ENCODE measurements at regions not wholly inside any gene's neighbourhood (a gene's known extent, or its start where the extent isn't known, plus 50 kb on each side); places are given as distances from the start of the nearest gene placed in this dataset.

DNA sequence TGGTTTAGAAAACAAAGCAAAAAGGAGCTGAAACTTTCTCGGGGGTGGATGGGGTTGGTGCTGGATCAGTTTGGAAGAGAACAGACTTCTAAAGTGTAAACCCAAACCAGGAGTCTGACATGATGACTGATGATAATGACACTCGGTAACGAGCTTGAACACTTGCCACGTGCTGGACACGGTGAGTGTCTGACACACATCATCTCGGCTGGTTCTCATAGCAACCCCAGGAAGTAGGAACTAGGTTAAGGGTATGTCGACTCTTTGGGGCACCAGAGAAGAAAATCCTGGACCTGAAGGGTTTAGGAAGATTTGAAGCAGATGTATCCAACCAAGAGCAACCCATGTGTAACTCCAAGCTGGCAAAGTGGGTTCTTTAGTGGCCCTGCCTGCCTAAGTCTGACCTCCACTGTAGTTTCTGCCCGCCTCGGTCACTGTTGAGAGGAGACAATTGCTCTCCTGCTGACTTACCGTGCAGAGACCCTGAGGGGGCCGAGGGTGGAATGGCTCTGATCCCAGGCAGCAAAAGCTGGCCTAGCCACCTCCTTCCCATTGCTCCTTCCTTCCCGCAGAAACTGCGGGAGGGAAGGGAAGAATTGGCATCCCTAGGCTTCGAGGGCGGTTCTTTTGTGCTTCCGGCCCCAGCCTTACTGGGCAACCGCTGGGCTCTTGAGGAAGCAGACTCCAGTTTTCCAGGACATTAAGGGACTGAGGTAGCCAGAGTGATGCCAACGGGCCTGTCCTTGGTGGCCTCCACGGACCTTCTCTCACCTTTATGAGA lies 156.0 kb downstream of the TOMM20 start:
- peak in 1 of 2 experiments; percentile 46 for DNase-seq

DNA sequence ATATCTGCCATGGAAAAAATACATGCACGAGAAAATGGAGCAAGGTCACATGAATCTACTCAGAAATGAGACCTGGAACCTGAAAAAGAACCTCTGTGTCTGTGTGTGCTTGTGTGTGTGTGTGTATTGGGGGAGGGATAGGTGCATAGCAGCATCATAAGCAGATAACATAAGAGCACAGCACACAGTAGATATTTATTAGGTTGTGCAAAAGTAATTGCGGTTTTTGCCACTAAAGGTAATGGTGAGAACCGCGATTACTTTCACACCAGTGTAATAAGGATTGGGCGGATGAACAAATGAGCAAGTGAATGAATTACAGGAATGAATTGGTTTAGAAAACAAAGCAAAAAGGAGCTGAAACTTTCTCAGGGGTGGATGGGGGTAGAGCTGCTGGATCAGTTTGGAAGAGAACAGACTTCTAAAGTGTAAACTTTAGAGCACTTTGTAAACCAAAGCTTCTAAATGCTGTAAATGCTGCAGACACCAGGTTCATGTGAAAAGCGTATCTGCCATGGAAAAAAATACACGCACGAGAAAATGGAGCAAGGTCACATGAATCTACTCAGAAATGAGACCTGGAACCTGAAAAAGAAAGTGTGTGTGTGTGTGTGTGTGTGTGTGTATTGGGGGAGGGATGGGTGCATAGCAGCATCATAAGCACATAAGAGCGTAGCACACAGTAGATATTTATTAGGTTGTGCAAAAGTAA lies 156.9 kb downstream of the TOMM20 start:
- DNase-seq, result no peak

DNA sequence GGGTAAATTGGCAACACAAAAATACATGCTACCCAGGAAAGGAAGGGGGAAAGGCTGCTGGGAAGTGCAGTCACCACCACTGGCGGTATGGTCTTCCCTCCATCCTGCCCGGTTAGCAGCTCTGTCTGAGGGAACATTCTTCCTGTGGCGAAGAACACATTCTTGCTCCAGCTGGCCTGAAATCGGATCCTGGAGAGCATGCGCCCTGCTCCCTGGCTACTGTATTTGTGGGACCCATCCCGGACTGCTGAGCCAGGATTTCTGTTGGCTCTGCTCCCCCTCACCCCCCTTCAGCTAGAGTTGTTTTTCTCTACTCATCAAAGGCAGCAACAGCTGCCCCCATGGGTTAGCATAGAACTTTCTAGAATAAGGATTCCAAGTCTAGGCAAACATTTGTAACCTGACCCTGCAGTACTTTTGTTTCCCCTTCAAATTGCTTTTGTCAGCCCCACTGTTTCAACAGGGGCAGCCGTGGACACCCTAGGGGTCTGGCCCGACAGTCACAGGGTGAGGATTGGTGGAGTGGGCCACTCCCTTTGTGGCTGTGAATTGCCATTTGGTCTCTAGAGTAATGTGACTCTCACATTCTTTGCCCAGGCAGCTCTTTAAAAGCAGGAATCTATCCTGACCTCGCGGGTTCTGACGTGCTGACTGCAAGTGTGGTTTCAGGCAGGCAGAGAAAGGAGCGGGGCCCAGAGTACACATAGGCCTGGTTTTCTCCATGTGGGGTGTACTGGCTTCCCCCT lies 157.7 kb downstream of the TOMM20 start:
- peak; percentile 32 to 71 for DNase-seq

DNA sequence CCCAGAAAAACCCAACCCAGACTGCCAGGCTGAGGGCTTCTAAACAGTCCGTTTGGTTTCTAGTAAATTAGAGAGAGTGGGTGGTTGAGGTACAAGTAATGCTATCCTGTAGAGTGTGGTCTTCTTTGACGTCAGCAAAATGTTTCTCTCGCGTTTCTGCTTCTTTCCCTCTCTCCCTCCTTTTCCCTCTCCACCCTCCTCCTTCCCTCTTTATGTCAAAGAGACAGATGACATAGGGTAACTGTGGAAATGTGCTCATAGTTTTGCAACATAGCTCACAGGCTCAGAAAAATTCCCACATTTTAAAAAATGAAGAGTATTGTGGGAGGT lies 158.3 kb downstream of the TOMM20 start:
- no peak for DNase-seq

DNA sequence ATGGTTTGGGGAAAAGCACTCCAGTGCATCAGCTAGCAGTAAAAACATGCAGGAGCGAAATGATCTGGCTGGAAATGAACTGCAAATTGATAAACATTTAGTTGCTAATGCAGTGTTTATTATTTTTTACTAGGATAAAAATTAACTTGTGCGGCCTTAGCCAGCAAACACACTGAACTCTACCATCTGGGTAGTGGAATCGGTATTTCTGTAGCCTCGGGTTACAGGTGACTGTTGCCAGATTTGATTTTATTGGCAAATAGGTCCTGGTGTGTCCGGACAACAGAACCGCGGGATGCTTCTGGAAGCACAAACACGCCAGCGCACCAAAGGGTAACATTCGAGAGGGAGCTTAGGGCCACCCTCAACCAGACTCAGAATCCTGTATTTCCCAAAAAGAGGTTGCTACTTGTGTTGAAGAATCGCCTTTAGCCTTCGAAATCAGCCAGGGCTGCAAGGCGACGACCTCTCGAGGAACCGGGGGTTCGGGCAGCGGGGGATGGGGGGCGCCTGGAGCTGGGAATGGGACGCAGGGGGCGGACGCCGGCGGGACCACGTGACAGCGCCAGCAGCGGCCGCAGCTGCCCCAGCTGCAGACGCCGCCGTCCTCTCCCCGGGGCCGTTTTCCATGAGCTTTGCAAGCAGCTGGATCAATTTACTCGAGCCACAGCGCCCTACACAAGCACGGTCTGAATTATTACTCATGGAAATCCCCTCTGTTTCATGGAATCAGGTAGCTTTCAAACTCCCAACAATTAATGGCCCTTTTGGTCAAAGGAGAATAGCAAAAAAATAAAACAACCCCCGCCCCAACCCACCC lies 158.8 kb downstream of the TOMM20 start:
- peak; percentile 86 to 94 for DNase-seq

DNA sequence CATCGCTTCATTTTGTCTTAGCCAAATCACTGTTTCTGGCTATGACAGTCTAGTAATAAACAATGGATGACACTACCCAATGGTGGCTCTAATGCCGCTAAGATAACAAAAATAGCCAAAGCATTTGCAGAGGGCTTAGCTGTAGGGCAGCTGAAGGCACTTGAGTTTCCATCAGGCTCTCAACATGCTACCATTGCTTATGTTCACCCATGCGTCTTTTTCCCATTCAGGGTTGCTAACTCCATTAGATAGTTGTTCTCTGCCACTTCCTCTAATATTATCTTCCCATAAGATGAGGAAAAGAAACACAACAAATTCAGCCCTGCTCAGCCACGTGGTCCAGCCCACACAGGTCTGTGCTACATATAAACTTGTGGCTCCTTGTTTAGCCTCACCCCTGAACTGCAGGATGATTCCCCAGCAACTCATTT lies 159.6 kb downstream of the TOMM20 start:
- DNase-seq, result no peak

DNA sequence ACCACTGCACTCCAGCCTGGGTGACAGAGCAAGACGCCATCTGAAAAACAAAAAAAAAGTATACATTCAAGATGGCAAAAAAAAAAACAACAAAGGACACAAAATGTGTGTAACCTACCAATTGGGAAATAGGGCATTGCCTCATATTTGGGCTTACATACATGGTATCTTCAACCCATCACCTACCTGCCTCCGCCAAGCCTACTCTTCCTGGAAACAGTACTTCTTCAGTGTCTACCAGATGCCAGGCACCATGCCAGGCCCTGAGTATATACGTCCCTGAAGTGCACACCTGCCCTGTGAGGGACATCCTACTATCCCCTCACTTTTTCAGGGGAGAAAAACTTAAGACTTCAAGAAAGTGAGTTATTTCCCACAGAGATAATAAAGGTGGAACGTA lies 160.2 kb downstream of the TOMM20 start:
- DNase-seq, result peak in 1 of 2 experiments; percentile 24

DNA sequence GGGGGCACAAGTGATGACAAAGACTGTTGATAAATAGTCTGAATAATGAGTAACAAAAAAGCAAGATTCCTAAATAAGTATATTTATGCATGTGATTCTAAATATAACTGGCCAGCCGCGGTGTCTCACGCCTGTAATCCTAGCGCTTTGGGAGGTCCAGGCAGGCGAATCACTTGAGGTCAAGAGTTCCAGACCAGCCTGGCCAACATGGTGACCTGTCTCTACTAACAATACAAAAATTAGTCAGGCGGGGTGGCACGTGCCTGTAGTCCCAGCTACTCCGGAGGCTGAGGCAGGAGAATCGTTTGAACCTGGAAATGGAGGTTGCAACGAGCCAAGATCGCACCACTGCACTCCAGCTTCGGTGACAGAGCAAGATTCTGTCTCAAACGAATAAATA lies 161.5 kb downstream of the TOMM20 start:
- no peak for DNase-seq

DNA sequence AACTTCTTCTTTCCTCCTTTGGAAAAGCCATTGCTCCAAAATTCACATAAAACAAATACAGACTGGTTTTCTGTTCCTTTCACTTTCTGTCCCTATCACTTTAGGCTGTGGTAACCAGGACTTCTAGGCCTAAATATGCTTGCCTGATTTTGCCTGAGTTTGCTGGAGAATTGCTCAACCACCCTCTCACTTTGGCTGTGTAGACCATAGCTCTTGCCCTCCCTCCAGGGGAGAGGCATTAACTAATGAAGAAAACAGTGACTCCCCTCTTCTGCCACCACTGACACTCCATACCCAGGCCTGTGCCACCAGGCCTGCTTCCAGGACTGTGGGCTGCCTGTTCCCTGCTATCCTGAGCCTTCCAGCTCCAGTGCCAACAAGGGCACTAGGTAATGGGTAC lies 163.5 kb downstream of the TOMM20 start:
- DNase-seq, result no peak

DNA sequence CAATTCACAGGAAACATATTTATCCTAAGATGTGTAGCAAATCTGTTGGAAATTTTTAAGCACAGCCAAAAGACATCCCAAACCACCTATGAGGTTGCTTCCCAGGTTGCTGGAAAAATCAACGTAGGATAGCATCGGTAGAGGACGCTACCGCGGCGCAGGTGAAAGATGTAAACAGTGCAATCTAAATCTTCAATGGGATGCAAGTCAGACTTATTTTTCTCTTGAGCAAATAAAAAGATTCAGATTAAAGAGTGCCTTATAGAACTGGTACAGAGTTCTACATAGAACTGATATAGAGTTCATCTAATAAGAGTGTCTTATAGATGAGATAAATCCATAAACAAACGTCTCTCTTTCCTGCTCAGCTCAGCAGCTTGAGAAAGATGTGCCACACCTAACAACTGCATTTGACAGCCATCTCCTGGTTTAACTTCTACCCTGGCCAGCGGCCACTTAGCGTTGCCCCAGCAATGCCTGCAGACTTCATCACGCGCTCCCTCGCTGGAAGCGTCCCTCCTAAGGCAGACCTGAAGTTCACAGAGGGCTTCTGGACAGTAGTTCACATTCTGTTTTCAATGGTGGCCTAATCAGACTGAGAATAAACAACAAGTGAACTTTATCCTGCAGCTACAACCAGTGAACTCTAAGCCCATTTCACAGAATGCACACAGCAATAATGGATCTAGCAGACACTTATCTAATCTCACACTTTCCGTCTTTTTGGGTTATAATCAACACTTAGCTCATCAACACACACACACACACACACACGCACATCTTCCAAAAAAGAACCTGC lies 164.5 kb downstream of the TOMM20 start:
- no peak for DNase-seq

DNA sequence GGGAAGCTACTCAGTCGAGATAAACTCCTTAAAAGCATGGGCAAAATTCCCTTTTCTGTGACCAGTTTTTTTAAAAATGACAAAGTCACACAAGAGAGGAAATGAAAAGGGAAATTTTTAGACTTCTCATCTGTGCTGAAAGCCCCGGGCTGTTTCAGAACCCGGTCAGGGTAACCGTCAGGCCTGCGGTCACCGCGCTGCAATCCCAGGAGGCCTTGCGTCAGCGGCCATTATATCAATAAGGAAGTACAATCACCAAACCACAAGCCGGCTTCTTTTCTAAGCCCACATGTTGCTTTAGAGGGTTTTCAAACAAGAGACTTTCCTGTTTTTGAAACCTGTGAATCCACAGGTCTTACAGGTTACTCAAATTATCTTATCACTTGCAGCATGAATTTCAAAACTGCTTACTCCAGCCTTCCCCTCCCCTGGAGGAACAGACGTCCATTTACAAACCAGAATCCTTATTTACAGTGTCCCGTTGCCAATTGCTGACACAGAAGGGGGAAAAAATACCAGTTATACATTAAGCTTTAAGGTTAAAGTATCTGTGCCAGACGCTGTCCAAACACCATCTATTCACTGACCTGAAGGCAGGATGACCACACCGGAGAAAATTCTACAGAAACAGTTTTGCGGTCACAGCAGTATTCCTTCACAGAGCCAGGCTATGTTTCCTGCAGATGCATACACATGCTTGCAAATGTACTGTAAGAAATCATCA lies 165.3 kb downstream of the TOMM20 start:
- peak; percentile 30 to 34 for DNase-seq

DNA sequence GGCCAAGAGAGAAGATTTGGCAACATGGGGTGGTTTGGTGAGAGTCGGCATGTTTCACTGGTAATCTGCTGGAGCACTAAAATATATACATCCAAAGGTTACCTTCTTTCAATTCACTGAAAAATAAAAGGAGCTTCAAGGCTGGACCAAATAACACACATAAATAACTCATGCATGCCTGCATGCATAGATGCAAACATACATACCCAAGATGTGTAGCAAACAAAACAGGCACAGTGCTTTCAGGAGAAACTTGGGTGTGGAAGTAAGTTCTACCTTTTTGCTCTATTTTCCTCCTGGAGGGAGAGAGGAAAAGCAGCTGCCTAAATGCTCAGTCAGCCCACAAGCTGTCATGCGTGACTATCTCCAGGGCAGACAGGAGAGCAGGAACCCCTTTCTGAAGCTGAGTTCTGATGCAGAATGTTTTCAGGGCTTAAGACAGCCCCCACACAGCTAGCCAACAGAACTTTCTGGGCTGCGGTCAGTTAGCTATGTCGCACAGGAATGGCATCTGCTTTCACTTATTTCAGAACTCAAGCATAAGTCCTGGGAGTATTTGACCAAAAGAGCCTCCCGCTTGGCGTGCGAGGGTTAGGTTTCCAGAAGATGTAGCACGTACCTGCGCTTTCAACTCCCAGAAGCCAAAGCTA lies 166.2 kb downstream of the TOMM20 start:
- peak in 1 of 2 experiments; percentile 31 for DNase-seq

DNA sequence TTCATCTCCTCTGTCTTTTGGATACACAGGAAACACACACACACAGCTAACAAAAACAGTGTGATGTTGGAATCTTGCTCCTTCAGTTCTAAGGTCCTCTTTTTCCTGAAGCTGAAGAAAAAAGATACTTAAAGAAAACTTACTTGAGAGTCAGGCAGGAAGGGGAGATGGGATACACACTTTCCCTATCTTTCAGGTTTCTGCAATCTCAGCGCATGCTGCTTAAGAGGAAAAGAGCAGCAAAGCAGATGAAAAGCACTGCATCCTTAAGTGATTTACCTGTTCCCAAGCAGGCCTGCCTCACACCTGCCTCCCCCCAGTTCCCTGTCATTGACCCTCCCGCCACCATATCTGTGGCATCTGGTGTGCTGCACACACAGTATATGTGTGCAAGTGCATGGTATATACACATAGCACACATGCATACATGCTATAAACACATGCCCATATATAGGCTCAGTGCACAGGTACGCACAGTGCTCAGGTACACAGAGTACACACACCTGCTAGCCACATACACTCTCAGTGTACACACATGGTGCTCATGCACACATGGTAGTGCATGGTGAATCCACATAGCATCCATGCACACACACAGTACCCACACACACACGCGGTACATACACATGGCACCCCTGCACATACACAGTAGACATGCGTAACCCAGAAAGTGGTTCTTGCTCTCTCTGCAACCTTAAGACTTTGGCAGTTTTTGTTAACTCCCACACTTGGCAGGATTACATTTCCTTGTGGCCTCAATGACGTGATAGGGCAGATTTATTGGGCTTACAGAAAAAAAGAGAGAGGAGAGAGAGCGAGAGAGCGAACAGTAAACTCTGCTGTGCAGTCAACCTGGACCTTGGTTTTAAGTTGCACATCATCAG lies 166.9 kb downstream of the TOMM20 start:
- no peak for DNase-seq

DNA sequence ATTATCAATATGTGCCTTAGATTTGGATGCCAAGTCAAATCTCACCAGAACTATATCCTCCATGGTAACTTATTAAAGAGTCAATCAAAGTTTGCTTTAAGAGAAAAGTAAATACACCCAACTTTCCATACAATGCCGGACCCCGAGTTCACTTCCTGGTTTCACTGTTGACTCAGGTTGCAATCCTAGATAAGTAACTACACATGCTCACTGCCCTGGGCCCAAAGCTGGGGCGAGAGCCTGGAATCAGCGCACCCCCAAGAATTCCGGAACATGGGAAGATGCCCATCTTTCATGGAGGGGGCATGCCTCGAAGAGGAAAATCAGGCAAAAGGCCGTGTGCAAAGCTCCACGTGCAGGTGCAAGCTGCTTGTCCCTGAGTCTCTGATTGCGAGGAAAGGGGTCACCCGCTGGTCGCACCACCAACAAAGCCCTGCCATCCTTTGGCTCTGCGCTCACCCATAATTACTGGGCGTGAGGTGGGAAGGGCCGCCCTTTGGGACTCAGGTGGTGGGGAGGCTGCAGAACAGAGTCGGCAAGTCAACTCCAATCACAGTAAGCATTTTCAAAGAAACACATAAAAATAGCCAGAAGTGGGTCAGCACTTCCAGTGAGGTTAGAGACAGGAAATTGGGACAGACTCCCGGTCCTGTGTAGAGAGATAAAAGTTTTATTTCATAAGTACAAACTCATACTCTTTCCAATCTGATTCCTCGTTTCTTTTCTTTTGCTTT lies 167.7 kb downstream of the TOMM20 start:
- peak; percentile 24 to 71 for DNase-seq

DNA sequence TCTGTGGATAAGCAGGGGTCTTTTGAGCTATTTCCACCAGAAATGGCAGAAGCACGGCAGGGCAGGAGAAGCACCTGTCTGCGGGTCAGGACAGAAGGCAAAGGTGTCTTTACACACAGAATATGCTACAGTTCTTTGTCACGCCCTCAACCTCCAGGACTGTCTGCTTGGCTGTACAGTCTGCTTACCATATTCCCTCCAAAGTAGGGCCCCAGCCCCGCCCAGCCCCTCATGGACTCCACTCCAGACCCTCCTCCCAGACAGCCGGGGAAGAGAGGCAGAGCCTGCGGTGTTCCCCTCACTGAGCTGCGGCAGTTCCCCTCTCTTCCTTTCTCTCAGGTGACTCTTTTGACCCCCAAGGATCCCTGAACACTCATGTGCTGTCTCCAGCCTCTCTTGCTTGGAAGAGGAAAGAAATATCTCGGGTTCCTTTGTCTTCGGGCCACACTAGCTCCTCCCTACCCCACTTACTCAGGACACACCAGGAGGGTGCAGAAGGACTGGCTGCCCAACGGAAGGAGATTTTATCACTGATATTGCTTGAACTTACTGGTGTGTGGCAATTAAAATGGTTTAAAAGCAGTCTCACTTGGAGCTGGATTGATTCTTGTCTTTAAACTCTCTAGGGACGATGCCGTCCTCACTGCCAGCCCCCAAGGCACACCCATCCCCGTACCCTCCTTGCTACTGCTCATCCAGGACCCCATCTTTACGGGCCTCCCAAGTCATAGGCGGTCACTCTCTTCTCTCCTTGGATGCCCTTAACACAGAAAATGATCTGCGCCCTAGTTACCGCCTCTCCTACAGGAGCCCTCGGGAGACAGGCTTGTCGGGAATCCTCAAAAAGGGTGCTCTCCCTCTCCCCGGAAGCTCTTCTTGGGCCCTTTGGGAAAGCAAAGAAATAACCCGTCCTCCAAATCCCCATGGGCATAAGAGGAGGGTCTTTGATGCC lies 169.7 kb downstream of the TOMM20 start:
- DNase-seq, result no peak

DNA sequence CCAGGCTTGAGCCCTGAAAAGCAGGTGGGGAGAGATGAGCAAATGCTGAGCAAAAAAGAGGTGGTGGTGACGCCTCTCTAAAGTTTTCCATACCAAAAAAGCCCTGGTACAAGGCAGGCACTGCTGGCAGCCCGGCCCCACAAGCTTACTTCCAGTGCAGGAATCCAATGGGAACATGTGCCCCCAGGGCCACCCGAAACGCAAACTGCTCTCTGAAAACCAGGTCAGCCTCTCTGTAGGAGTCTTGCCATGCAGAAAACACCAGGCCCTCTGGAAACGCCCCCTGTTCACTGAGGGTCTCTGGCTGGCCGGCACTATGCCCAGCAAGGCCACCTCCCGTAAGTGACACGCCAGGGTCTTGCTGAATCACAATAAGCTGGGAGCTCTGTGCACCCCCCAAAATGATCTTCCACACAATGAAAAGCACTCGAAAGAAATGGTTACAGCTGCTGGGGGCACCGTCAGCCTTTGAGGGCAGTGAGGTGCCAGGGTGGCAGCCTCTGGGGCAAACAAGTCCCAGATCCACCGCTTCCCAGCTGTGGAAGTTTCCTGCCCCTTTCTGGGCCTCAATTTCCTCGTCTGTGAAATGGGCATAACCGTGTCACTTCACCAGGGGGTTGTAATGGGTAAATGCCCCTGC lies 170.5 kb downstream of the TOMM20 start:
- DNase-seq, result no peak
